IMR-90 (cell line): ENCODE measurements at regions not wholly inside any gene's neighbourhood (a gene's known extent, or its start where the extent isn't known, plus 50 kb on each side); places are given as distances from the start of the nearest gene placed in this dataset.

Experiments used
- ATAC-seq: fragments of 200-7000 bp; cut with Tn5 transposase; 2 replicates; pipeline ENCODE4 v1.9.1; 2020; ENCODE audit warnings: low read depth, mild to moderate bottlenecking, moderate library complexity
- BruUV-seq: library from RNA; stranded (reverse); fragments of 400-500 nt; replicated peaks from 2 replicates; lab custom pipeline; 2021; lab: Mats Ljungman, UMichigan
- CTCF ChIA-PET: fragments of 300-600 bp; formaldehyde crosslinking; extraction: SDS; loops from one replicate; lab custom pipeline; 2021; ENCODE audit warnings: antibody characterized with exemption; lab: Yijun Ruan, JAX
- POLR2A ChIA-PET: fragments of 300-600 bp; sonication (Branson Sonifier 250); formaldehyde crosslinking; loops from one replicate; lab custom pipeline; 2022; ENCODE audit warnings: antibody characterized with exemption; ENCODE audit not compliant: unreplicated experiment; lab: Charles Lee
- DNase-seq: peaks from one replicate; pipeline ENCODE4 v3.0.0; 2013
- H2AFZ ChIP-seq: replicated peaks from 2 replicates; pipeline ENCODE3; 2013; ENCODE audit warnings: low read length, mild to moderate bottlenecking; ENCODE audit not compliant: poor library complexity
- H2AK5ac ChIP-seq: 2 replicates; pipeline ENCODE4 v1.6.1; 2013; ENCODE audit warnings: low read depth, low read length, inconsistent platforms
- H2AK9ac ChIP-seq: replicated peaks from 2 replicates; pipeline ENCODE3; 2013; ENCODE audit warnings: mild to moderate bottlenecking, low read depth, low read length, moderate library complexity; ENCODE audit not compliant: poor library complexity
- H2BK120ac ChIP-seq: 2 replicates; pipeline ENCODE4 v1.6.1; 2013; ENCODE audit warnings: low read depth, low read length, inconsistent platforms
- H2BK15ac ChIP-seq: 3 replicates; pipeline ENCODE4 v1.6.1; 2013; ENCODE audit warnings: low read depth, low read length, inconsistent platforms
- H2BK20ac ChIP-seq: 2 replicates; pipeline ENCODE4 v1.6.1; 2013; ENCODE audit warnings: low read depth, mild to moderate bottlenecking, inconsistent platforms, low read length, moderate library complexity
- H2BK5ac ChIP-seq: 2 replicates; pipeline ENCODE4 v1.6.1; 2013; ENCODE audit warnings: mild to moderate bottlenecking, low read depth, low read length, inconsistent platforms; ENCODE audit not compliant: poor library complexity, severe bottlenecking
- H3K14ac ChIP-seq: replicated peaks from 2 replicates; pipeline ENCODE4 v1.6.1; 2013; ENCODE audit warnings: low read depth, low read length, inconsistent platforms
- H3K18ac ChIP-seq: 2 replicates; pipeline ENCODE4 v1.6.1; 2013; ENCODE audit warnings: low read depth, low read length, control low read depth
- H3K23ac ChIP-seq: 2 replicates; pipeline ENCODE4 v1.6.1; 2013; ENCODE audit warnings: low read depth, low read length, inconsistent platforms
- H3K27ac ChIP-seq: 2 replicates; pipeline ENCODE4 v1.5.1; 2013; ENCODE audit warnings: mild to moderate bottlenecking, control low read depth, low read length; ENCODE audit not compliant: insufficient read depth
- H3K27me3 ChIP-seq: 2 replicates; pipeline ENCODE4 v1.6.1; 2013; ENCODE audit warnings: low read length; ENCODE audit not compliant: control insufficient read depth, insufficient read depth
- H3K36me3 ChIP-seq: 2 replicates; pipeline ENCODE4 v1.6.1; 2013; ENCODE audit warnings: low read length, mixed read lengths; ENCODE audit not compliant: control insufficient read depth, insufficient read depth
- H3K4ac ChIP-seq: 2 replicates; pipeline ENCODE4 v1.6.1; 2013; ENCODE audit warnings: low read depth, low read length, inconsistent platforms
- H3K4me1 ChIP-seq: 2 replicates; pipeline ENCODE4 v1.6.1; 2013; ENCODE audit warnings: low read length, mixed read lengths; ENCODE audit not compliant: control insufficient read depth, insufficient read depth
- H3K4me2 ChIP-seq: 2 replicates; pipeline ENCODE4 v1.6.1; 2013; ENCODE audit warnings: low read depth, mild to moderate bottlenecking, control low read depth, low read length, moderate library complexity
- H3K4me3 ChIP-seq: 2 replicates; pipeline ENCODE4 v1.5.1; 2013; ENCODE audit warnings: low read depth, mild to moderate bottlenecking, control low read depth, low read length, moderate library complexity; ENCODE audit not compliant: insufficient read depth
- H3K56ac ChIP-seq: 2 replicates; pipeline ENCODE4 v1.6.1; 2013; ENCODE audit warnings: low read length, inconsistent platforms; ENCODE audit not compliant: insufficient read depth; ENCODE audit errors: extremely low read depth
- H3K79me1 ChIP-seq, 2 experiments: 2 replicates each; pipeline ENCODE4 v1.6.1; 2013; ENCODE audit warnings: low read length in 2 of 2, inconsistent platforms in 1 of 2, low read depth in 1 of 2
- H3K9ac ChIP-seq: 2 replicates; pipeline ENCODE4 v1.6.1; 2013; ENCODE audit warnings: low read depth, low read length, control low read depth
- H3K9me1 ChIP-seq: 2 replicates; pipeline ENCODE4 v1.6.1; 2013; ENCODE audit warnings: low read length, inconsistent platforms; ENCODE audit not compliant: insufficient read depth
- H3K9me3 ChIP-seq: 2 replicates; pipeline ENCODE4 v1.6.1; 2013; ENCODE audit warnings: low read length; ENCODE audit not compliant: control insufficient read depth, insufficient read depth
- H4K20me1 ChIP-seq: 2 replicates; pipeline ENCODE4 v1.6.1; 2013; ENCODE audit warnings: low read length, inconsistent platforms; ENCODE audit not compliant: insufficient read depth
- H4K5ac ChIP-seq: 2 replicates; pipeline ENCODE4 v1.6.1; 2013; ENCODE audit warnings: mild to moderate bottlenecking, low read depth, low read length, control low read depth
- H4K8ac ChIP-seq, 2 experiments: 2 replicates each; pipeline ENCODE4 v1.6.1; 2013; ENCODE audit warnings: low read depth in 2 of 2, low read length in 2 of 2, control low read depth in 1 of 2, inconsistent platforms in 1 of 2
- H4K91ac ChIP-seq: 2 replicates; pipeline ENCODE4 v1.6.1; 2013; ENCODE audit warnings: low read depth, low read length, inconsistent platforms; ENCODE audit not compliant: insufficient read depth
- BHLHE40 ChIP-seq: fragments of 150-350 bp; IDR thresholded peaks from 2 replicates; pipeline ENCODE4 v1.6.1; 2016; ENCODE audit warnings: mild to moderate bottlenecking, low read depth, low read length
- CEBPB ChIP-seq: IDR thresholded peaks from 2 replicates; pipeline ENCODE4 v1.6.1; 2012; ENCODE audit warnings: low read depth, low read length, improper control_type of control experiment
- CHD1 ChIP-seq: IDR thresholded peaks from 2 replicates; pipeline ENCODE4 v1.6.1; 2012; ENCODE audit warnings: low read depth, low read length, improper control_type of control experiment
- FOS ChIP-seq: fragments of 150-350 bp; IDR thresholded peaks from 2 replicates; pipeline ENCODE4 v1.6.1; 2016; ENCODE audit warnings: low read depth, low read length
- MAFK ChIP-seq: IDR thresholded peaks from 2 replicates; pipeline ENCODE4 v1.6.1; 2012; ENCODE audit warnings: low read depth, low read length, improper control_type of control experiment
- MAZ ChIP-seq: IDR thresholded peaks from 2 replicates; pipeline ENCODE4 v1.6.1; 2012; ENCODE audit warnings: low read depth, mild to moderate bottlenecking, low read length, improper control_type of control experiment, moderate library complexity, borderline replicate concordance
- MXI1 ChIP-seq: IDR thresholded peaks from 2 replicates; pipeline ENCODE4 v1.6.1; 2012; ENCODE audit warnings: low read depth, mild to moderate bottlenecking, low read length, moderate library complexity, borderline replicate concordance
- NFE2L2 ChIP-seq: fragments of 150-350 bp; IDR thresholded peaks from 2 replicates; pipeline ENCODE4 v1.6.1; 2016; ENCODE audit warnings: low read depth, mild to moderate bottlenecking, low read length
- POLR2A ChIP-seq: IDR thresholded peaks from 2 replicates; pipeline ENCODE4 v1.6.1; 2012; ENCODE audit warnings: mild to moderate bottlenecking, low read depth, low read length
- RAD21 ChIP-seq: IDR thresholded peaks from 2 replicates; pipeline ENCODE4 v1.6.1; 2012; ENCODE audit warnings: low read length, improper control_type of control experiment
- RCOR1 ChIP-seq: IDR thresholded peaks from 2 replicates; pipeline ENCODE4 v1.6.1; 2012; ENCODE audit warnings: mild to moderate bottlenecking, low read length, improper control_type of control experiment; ENCODE audit not compliant: insufficient replicate concordance
- RFX5 ChIP-seq: IDR thresholded peaks from 2 replicates; pipeline ENCODE4 v1.8.0; 2012; ENCODE audit warnings: low read depth, mild to moderate bottlenecking, low read length, moderate library complexity
- SMC3 ChIP-seq: fragments of 150-350 bp; IDR thresholded peaks from 2 replicates; pipeline ENCODE4 v1.6.1; 2016; ENCODE audit warnings: low read depth, mild to moderate bottlenecking, antibody characterized with exemption, low read length, moderate library complexity
- WGBS, 2 experiments: methylation state at CpG; one replicate each; pipeline versions ENCODE4 v1.1.5 to v1.1.7; 2013; ENCODE audit warnings: missing lambda C conversion rate in 2 of 2; ENCODE audit not compliant: insufficient read length in 1 of 2; ENCODE audit errors: extremely low coverage in 2 of 2; 5-methylcytosine and 5-hydroxymethylcytosine counted together
- dilution Hi-C: fragments of 300-500 bp; cut with HindIII; formaldehyde crosslinking; loops from one replicate; pipeline ENCODE4 v1.14.3; 2018; ENCODE audit warnings: low sequenced_read_pairs; ENCODE audit not compliant: unreplicated experiment
- in situ Hi-C: fragments of 300-500 bp; cut with MboI; formaldehyde crosslinking; loops from 3 replicates; pipeline ENCODE4 v1.14.3; 2019; ENCODE audit warnings: low sequenced_read_pairs, inconsistent platforms, mixed read lengths
- intact Hi-C: fragments of 100-400 bp; cut with micrococcal nuclease; formaldehyde crosslinking; loops from 2 replicates; pipeline ENCODE4 v1.10.0; 2022
- TF ChIP-seq, protein P1 (sequence below): fragments of 150-350 bp; IDR thresholded peaks from 2 replicates; pipeline ENCODE4 v1.6.1; 2016; ENCODE audit warnings: low read depth, mild to moderate bottlenecking, low read length, moderate library complexity, borderline replicate concordance
- TF ChIP-seq, protein P2 (sequence below): conservative IDR thresholded peaks from 2 replicates; pipeline ENCODE4 v1.5.1; 2012; ENCODE audit warnings: mild to moderate bottlenecking, low read depth, low read length, improper control_type of control experiment
- TF ChIP-seq, protein P3 (sequence below): fragments of 150-350 bp; IDR thresholded peaks from 2 replicates; pipeline ENCODE4 v1.6.1; 2017; ENCODE audit warnings: mild to moderate bottlenecking, antibody characterized with exemption, low read length, low read depth

DNA sequence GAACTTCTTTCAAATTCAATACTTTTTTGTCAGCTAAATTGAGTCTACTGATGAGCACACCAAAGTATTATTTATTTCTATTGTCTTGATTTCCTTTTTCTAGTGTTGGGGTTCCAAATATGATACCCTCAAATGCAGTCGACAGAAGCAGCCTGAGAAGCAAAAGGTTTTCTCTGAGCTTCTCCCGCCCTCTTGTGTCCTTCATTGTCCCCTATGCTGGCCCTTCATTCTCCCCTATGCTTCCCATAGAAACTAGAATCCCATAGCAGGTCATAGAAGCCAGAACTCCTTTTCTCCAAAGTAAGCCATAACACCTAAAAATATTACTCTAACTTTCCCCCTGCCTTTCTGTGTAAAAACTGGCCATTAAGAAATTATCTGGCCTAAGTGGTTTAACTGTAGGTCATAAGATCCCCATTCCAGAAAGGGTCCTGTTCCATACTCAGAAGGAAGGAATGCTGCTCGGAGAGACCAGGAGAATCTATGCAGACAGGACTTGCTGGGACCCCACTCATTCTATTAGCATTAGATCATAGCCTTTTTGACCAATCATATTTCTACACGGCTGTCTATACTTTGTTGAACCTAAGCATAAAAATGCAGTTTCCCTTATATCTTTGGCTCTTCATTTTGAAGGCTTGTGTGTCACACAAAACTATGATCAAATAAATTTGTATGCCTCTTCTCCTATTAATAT, 764.6 kb upstream of the PKDCC start:
- DNase-seq (peak; percentile 20), ATAC-seq (no peak)
- Histone ChIP-seq H3K4me2 (no peak overlapping the region), H2BK15ac (no peak overlapping the region), H3K27ac (no peak overlapping the region), H2AFZ (no peak overlapping the region), H3K36me3 (no peaks in the 10 kb centered on the region), H3K14ac (no peak overlapping the region), H3K4ac (no peak overlapping the region), H3K4me1 (no peaks in the 10 kb centered on the region), H4K91ac (no peak overlapping the region), H2AK9ac (no peak overlapping the region), H4K8ac (no peak overlapping the region), H4K20me1 (no peaks in the 10 kb centered on the region), H3K27me3 (no peaks in the 10 kb centered on the region), H3K79me1 (no peaks in the 10 kb centered on the region), H3K9me3 (no peaks in the 10 kb centered on the region), H2AK5ac (no peak overlapping the region), H3K56ac (no peak overlapping the region), H3K4me3 (no peak overlapping the region), H2BK20ac (no peak overlapping the region), H3K18ac (no peak overlapping the region), H2BK120ac (no peak overlapping the region), H3K23ac (no peak overlapping the region), H2BK5ac (no peak overlapping the region), H3K9ac (no peak overlapping the region), H4K5ac (no peak overlapping the region), H3K9me1 (no peaks in the 10 kb centered on the region)
- in situ Hi-C loops (no loop called here), intact Hi-C loops (no loop called here), dilution Hi-C loops (no loop called here)
- 60% methylated on average over 1 of the region's 4 CpGs; no CpG with 5 or more reads in 1 of the 2 experiments for WGBS, 2 experiments
- BruUV-seq = no TSS peak
- ChIA-PET POLR2A (no interaction called here), CTCF (no interaction called here)
- TF ChIP-seq MAFK (no peak), MAZ (no peak), SMC3 (no peak), FOS (no peak), RAD21 (no peak), CEBPB (no peak), BHLHE40 (no peak), NFE2L2 (no peak), MXI1 (no peak), POLR2A (no peak), RCOR1 (no peak), RFX5 (no peak), CHD1 (no peak)
- TF ChIP-seq, protein P1, sequence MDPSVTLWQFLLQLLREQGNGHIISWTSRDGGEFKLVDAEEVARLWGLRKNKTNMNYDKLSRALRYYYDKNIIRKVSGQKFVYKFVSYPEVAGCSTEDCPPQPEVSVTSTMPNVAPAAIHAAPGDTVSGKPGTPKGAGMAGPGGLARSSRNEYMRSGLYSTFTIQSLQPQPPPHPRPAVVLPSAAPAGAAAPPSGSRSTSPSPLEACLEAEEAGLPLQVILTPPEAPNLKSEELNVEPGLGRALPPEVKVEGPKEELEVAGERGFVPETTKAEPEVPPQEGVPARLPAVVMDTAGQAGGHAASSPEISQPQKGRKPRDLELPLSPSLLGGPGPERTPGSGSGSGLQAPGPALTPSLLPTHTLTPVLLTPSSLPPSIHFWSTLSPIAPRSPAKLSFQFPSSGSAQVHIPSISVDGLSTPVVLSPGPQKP = no peak
- TF ChIP-seq, protein P2, sequence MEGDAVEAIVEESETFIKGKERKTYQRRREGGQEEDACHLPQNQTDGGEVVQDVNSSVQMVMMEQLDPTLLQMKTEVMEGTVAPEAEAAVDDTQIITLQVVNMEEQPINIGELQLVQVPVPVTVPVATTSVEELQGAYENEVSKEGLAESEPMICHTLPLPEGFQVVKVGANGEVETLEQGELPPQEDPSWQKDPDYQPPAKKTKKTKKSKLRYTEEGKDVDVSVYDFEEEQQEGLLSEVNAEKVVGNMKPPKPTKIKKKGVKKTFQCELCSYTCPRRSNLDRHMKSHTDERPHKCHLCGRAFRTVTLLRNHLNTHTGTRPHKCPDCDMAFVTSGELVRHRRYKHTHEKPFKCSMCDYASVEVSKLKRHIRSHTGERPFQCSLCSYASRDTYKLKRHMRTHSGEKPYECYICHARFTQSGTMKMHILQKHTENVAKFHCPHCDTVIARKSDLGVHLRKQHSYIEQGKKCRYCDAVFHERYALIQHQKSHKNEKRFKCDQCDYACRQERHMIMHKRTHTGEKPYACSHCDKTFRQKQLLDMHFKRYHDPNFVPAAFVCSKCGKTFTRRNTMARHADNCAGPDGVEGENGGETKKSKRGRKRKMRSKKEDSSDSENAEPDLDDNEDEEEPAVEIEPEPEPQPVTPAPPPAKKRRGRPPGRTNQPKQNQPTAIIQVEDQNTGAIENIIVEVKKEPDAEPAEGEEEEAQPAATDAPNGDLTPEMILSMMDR = no peak
- TF ChIP-seq, protein P3, sequence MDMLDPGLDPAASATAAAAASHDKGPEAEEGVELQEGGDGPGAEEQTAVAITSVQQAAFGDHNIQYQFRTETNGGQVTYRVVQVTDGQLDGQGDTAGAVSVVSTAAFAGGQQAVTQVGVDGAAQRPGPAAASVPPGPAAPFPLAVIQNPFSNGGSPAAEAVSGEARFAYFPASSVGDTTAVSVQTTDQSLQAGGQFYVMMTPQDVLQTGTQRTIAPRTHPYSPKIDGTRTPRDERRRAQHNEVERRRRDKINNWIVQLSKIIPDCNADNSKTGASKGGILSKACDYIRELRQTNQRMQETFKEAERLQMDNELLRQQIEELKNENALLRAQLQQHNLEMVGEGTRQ = no peak
